Parathyroid adenoma (tissue), 2 donors: ENCODE measurements at regions not wholly inside any gene's neighbourhood (a gene's known extent, or its start where the extent isn't known, plus 50 kb on each side); places are given as distances from the start of the nearest gene placed in this dataset.

Experiments used
- H2AFZ ChIP-seq: fragments of 300-600 bp; sonication (generic); one replicate; pipeline ENCODE4 v1.7.0; 2017; ENCODE audit warnings: antibody characterized with exemption, mild to moderate bottlenecking
- H3K27ac ChIP-seq: fragments of 300-600 bp; sonication (generic); one replicate; pipeline ENCODE4 v1.7.0; 2017
- H3K27me3 ChIP-seq: fragments of 300-600 bp; sonication (generic); one replicate; pipeline ENCODE4 v1.7.0; 2017; ENCODE audit warnings: low read length; ENCODE audit not compliant: control insufficient read depth, insufficient read depth
- H3K36me3 ChIP-seq: fragments of 300-600 bp; sonication (generic); one replicate; pipeline ENCODE4 v1.7.0; 2017; ENCODE audit warnings: low read length; ENCODE audit not compliant: control insufficient read depth, insufficient read depth
- H3K4me1 ChIP-seq: fragments of 300-600 bp; sonication (generic); one replicate; pipeline ENCODE4 v1.7.0; 2017; ENCODE audit warnings: control low read depth
- H3K4me2 ChIP-seq: fragments of 300-600 bp; sonication (generic); one replicate; pipeline ENCODE4 v1.7.0; 2017; ENCODE audit warnings: low read length
- H3K4me3 ChIP-seq: fragments of 300-600 bp; sonication (generic); one replicate; pipeline ENCODE4 v1.7.0; 2017; ENCODE audit warnings: low read depth, low read length
- H3K79me2 ChIP-seq: fragments of 300-600 bp; sonication (generic); one replicate; pipeline ENCODE4 v1.7.0; 2017; ENCODE audit warnings: control low read depth
- H3K9ac ChIP-seq: fragments of 300-600 bp; sonication (generic); one replicate; pipeline ENCODE4 v1.7.0; 2017; ENCODE audit warnings: mild to moderate bottlenecking
- H3K9me3 ChIP-seq: fragments of 300-600 bp; sonication (generic); one replicate; pipeline ENCODE4 v1.7.0; 2017; ENCODE audit warnings: low read length; ENCODE audit not compliant: control insufficient read depth
- TF ChIP-seq, protein P1 (sequence below): fragments of 300-600 bp; sonication (generic); IDR thresholded peaks from one replicate; pipeline ENCODE4 v1.7.0; 2017; ENCODE audit warnings: antibody characterized with exemption, mild to moderate bottlenecking
- donor health status: primary hyperparathyroidism.

- TF ChIP-seq, protein P1, sequence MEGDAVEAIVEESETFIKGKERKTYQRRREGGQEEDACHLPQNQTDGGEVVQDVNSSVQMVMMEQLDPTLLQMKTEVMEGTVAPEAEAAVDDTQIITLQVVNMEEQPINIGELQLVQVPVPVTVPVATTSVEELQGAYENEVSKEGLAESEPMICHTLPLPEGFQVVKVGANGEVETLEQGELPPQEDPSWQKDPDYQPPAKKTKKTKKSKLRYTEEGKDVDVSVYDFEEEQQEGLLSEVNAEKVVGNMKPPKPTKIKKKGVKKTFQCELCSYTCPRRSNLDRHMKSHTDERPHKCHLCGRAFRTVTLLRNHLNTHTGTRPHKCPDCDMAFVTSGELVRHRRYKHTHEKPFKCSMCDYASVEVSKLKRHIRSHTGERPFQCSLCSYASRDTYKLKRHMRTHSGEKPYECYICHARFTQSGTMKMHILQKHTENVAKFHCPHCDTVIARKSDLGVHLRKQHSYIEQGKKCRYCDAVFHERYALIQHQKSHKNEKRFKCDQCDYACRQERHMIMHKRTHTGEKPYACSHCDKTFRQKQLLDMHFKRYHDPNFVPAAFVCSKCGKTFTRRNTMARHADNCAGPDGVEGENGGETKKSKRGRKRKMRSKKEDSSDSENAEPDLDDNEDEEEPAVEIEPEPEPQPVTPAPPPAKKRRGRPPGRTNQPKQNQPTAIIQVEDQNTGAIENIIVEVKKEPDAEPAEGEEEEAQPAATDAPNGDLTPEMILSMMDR = no peak
- Histone ChIP-seq H3K27ac (no peak overlapping the region), H3K27me3 (peaks cover 2% of the 10 kb centered on the region), H3K36me3 (no peaks in the 10 kb centered on the region), H3K4me3 (no peak overlapping the region), H2AFZ (no peak overlapping the region), H3K4me2 (no peak overlapping the region), H3K79me2 (no peaks in the 10 kb centered on the region), H3K4me1 (no peaks in the 10 kb centered on the region), H3K9ac (no peak overlapping the region), H3K9me3 (no peaks in the 10 kb centered on the region)
These were observed 126.7 kb upstream of the FOXF1 start for GRCh38 chr16:86383488-86384262.

DNA sequence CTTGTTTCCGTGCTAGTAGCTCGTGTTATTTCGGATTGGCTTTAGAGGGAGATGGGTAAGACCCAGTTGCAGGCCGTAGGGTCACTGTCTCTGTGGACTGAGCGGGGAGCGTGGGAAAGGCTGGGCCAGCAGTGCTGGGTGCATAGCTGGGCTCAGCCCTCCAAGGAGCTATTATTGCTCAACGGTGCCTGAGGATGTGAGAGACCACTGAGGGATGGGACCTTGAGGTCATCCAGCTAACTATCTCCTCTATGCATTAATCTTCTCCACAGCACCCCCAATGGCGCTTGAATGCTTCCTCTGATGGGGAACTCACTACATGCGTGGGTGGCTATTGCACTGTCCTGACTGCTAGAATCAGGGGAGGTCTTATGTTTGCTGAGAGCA lies 126.1 kb upstream of the FOXF1 start:
- Histone ChIP-seq H3K27ac (no peak overlapping the region), H3K4me2 (no peak overlapping the region), H3K9ac (no peak overlapping the region), H3K9me3 (no peaks in the 10 kb centered on the region), H3K4me1 (no peaks in the 10 kb centered on the region), H3K36me3 (no peaks in the 10 kb centered on the region), H3K4me3 (no peak overlapping the region), H3K27me3 (peaks cover 2% of the 10 kb centered on the region), H3K79me2 (no peaks in the 10 kb centered on the region), H2AFZ (no peak overlapping the region)
- TF ChIP-seq, protein P1 = no peak

GRCh38 chr16:86384980-86385379 lies 125.3 kb upstream of the FOXF1 start:
- no peaks in the 10 kb centered on the region for H3K9me3 ChIP-seq
- H3K27ac ChIP-seq = no peak overlapping the region
- no peaks in the 10 kb centered on the region for H3K79me2 ChIP-seq
- H3K4me2 ChIP-seq = no peak overlapping the region
- no peak overlapping the region for H3K4me3 ChIP-seq
- TF ChIP-seq, protein P1 = no peak
- no peaks in the 10 kb centered on the region for H3K4me1 ChIP-seq
- no peak overlapping the region for H3K9ac ChIP-seq
- H3K36me3 ChIP-seq = no peaks in the 10 kb centered on the region
- peaks cover 2% of the 10 kb centered on the region for H3K27me3 ChIP-seq
- H2AFZ ChIP-seq = no peak overlapping the region

- Histone ChIP-seq H3K4me2 (no peak overlapping the region), H3K27ac (no peak overlapping the region), H3K9ac (no peak overlapping the region), H3K79me2 (no peaks in the 10 kb centered on the region), H3K27me3 (peaks cover 6% of the 10 kb centered on the region), H3K4me3 (no peak overlapping the region), H3K4me1 (no peaks in the 10 kb centered on the region), H2AFZ (no peak overlapping the region), H3K9me3 (no peaks in the 10 kb centered on the region), H3K36me3 (no peaks in the 10 kb centered on the region)
- TF ChIP-seq, protein P1 = no peak
These were observed 122.6 kb upstream of the FOXF1 start for GRCh38 chr16:86387468-86388440.
